ENCODE measurements at regions not wholly inside any gene's neighbourhood (a gene's known extent, or its start where the extent isn't known, plus 50 kb on each side); places are given as distances from the start of the nearest gene placed in this dataset.

DNA sequence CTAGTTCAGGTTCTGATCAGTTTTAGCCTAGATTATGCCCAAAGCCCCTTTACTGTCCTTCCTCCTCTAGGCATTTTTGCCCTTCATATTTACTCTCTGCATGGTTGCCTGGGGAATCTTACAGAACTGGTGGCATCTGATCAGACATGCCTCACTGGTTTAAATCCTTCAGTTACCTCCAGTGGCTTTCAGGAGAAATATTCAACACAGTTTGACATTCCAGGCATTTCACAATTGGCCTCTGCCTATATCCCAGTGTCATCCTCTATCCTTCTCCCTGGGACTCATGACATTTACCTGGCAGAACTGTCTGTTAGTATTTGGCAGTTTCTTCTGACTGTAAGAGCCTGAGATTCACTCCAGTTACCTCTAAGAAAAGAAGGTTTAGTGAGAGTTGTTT is 152.9 kb upstream of the MEIS1 start:
- Histone ChIP-seq H3K27me3 (ENCODE audit: insufficient read depth, low read length, poor library complexity, severe bottlenecking) (no peaks in the 10 kb centered on the region), H3K9me2 (replicated peaks; ENCODE audit: low read depth, low read length) (no peaks in the 10 kb centered on the region), H3K36me3 (ENCODE audit: insufficient read depth, low read length) (no peaks in the 10 kb centered on the region)

DNA sequence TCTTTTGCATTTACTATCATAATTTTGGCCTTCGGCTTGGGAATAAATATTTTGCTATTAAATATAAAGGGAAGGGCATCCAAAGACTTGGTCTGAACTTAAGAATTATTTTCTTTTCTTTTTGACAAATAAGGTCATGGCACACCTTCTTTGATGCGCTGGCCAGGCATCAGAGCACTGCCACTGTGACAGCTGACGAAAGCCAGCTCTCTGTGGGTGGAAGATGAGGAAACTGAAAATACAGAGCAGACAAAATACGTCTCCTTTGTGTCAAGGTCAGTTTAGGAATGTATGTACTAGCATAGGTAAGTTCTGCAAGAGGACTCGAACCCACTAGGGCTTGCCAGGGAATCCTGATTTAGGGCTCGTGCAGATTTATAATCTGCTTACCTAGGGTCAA is 155.9 kb upstream of the MEIS1 start:
- H2AFZ ChIP-seq (ENCODE audit: low read length) = no peak overlapping the region
- no peaks in the 10 kb centered on the region for H3K79me2 ChIP-seq (ENCODE audit: insufficient read depth, low read length)
- H3F3A ChIP-seq (ENCODE audit: low read depth) = no peaks in the 10 kb centered on the region
- H3K9ac ChIP-seq (ENCODE audit: low read depth, low read length, poor library complexity, severe bottlenecking) = no peak overlapping the region
- no peak for TF ChIP-seq CTCF (conservative IDR thresholded peaks at IDR 0.05; ENCODE audit: low read length)
- no peak for TF ChIP-seq EZH2phosphoT487 (IDR thresholded peaks at IDR 0.05; ENCODE audit: borderline replicate concordance)
- no peak overlapping the region for H3K4me2 ChIP-seq (ENCODE audit: low read depth, low read length, poor library complexity, severe bottlenecking)
- no peak overlapping the region for H3K4me3 ChIP-seq (ENCODE audit: low read length, poor library complexity, severe bottlenecking)
- H3K9me2 ChIP-seq (replicated peaks; ENCODE audit: low read depth, low read length) = no peaks in the 10 kb centered on the region
- no peaks in the 10 kb centered on the region for H3K9me3 ChIP-seq (ENCODE audit: insufficient read depth, low read depth, low read length)
- H3K36me3 ChIP-seq (ENCODE audit: insufficient read depth, low read length) = no peaks in the 10 kb centered on the region
- H3K27me3 ChIP-seq (ENCODE audit: insufficient read depth, low read length, poor library complexity, severe bottlenecking) = no peaks in the 10 kb centered on the region
- H4K20me1 ChIP-seq (ENCODE audit: insufficient read depth, low read length, poor library complexity, severe bottlenecking) = no peaks in the 10 kb centered on the region
- no peaks in the 10 kb centered on the region for H3K4me1 ChIP-seq (ENCODE audit: insufficient read depth, low read length, poor library complexity, severe bottlenecking)

More for the DNA sequence above, 152.9 kb upstream of the MEIS1 start:
- TF ChIP-seq CTCF (conservative IDR thresholded peaks at IDR 0.05; ENCODE audit: low read length) (no peak), EZH2phosphoT487 (IDR thresholded peaks at IDR 0.05; ENCODE audit: borderline replicate concordance) (no peak)
- no peaks in the 10 kb centered on the region for H3K79me2 ChIP-seq (ENCODE audit: insufficient read depth, low read length)
- H3K9ac ChIP-seq (ENCODE audit: low read depth, low read length, poor library complexity, severe bottlenecking) = no peak overlapping the region
- H3K4me1 ChIP-seq (ENCODE audit: insufficient read depth, low read length, poor library complexity, severe bottlenecking) = no peaks in the 10 kb centered on the region
- H4K20me1 ChIP-seq (ENCODE audit: insufficient read depth, low read length, poor library complexity, severe bottlenecking) = no peaks in the 10 kb centered on the region
- no peaks in the 10 kb centered on the region for H3F3A ChIP-seq (ENCODE audit: low read depth)
- no peak overlapping the region for H3K4me2 ChIP-seq (ENCODE audit: low read depth, low read length, poor library complexity, severe bottlenecking)
- H3K4me3 ChIP-seq (ENCODE audit: low read length, poor library complexity, severe bottlenecking) = no peak overlapping the region
- H2AFZ ChIP-seq (ENCODE audit: low read length) = no peak overlapping the region
- H3K9me3 ChIP-seq (ENCODE audit: insufficient read depth, low read depth, low read length) = no peaks in the 10 kb centered on the region

- TF ChIP-seq CTCF (conservative IDR thresholded peaks at IDR 0.05; ENCODE audit: low read length) = no peak
- no peak for TF ChIP-seq EZH2phosphoT487 (IDR thresholded peaks at IDR 0.05; ENCODE audit: borderline replicate concordance)
- H3K36me3 ChIP-seq (ENCODE audit: insufficient read depth, low read length) = no peaks in the 10 kb centered on the region
- no peaks in the 10 kb centered on the region for H3K79me2 ChIP-seq (ENCODE audit: insufficient read depth, low read length)
- H3K27me3 ChIP-seq (ENCODE audit: insufficient read depth, low read length, poor library complexity, severe bottlenecking) = no peaks in the 10 kb centered on the region
- H3K9ac ChIP-seq (ENCODE audit: low read depth, low read length, poor library complexity, severe bottlenecking) = no peak overlapping the region
- H2AFZ ChIP-seq (ENCODE audit: low read length) = no peak overlapping the region
- H3F3A ChIP-seq (ENCODE audit: low read depth) = no peaks in the 10 kb centered on the region
- no peaks in the 10 kb centered on the region for H4K20me1 ChIP-seq (ENCODE audit: insufficient read depth, low read length, poor library complexity, severe bottlenecking)
- no peak overlapping the region for H3K4me3 ChIP-seq (ENCODE audit: low read length, poor library complexity, severe bottlenecking)
- no peaks in the 10 kb centered on the region for H3K9me2 ChIP-seq (replicated peaks; ENCODE audit: low read depth, low read length)
- H3K4me1 ChIP-seq (ENCODE audit: insufficient read depth, low read length, poor library complexity, severe bottlenecking) = no peaks in the 10 kb centered on the region
- H3K9me3 ChIP-seq (ENCODE audit: insufficient read depth, low read depth, low read length) = no peaks in the 10 kb centered on the region
- H3K4me2 ChIP-seq (ENCODE audit: low read depth, low read length, poor library complexity, severe bottlenecking) = no peak overlapping the region
Measured at GRCh38 chr2:66275984-66276383, 158.9 kb upstream of the MEIS1 start.

Measured in Loucy (cell line).